CD8-positive, alpha-beta memory T cell (primary cell): ENCODE measurements at regions not wholly inside any gene's neighbourhood (a gene's known extent, or its start where the extent isn't known, plus 50 kb on each side); places are given as distances from the start of the nearest gene placed in this dataset.

Source experiments
- CTCF ChIA-PET: fragments of 350-600 bp; sonication (Branson Sonifier 250); formaldehyde crosslinking; loops from one replicate; lab custom pipeline; 2021; ENCODE audit warnings: antibody characterized with exemption; lab: Charles Lee
- POLR2A ChIA-PET: fragments of 350-600 bp; sonication (Branson Sonifier 250); formaldehyde crosslinking; loops from one replicate; lab custom pipeline; 2021; ENCODE audit warnings: antibody characterized with exemption; lab: Charles Lee
- DNase-seq, 5 donors: peaks; one replicate each; pipeline versions ENCODE4 v3.0.0 to v3.0.0-alpha.2; 2020 to 2022; ENCODE audit warnings: mixed read lengths in 1 of 5
- H3K27ac ChIP-seq: one replicate; pipeline ENCODE4 v1.7.0; 2013; ENCODE audit warnings: low read depth, mild to moderate bottlenecking, low read length, moderate library complexity
- H3K27me3 ChIP-seq: 2 replicates; pipeline ENCODE4 v1.7.0; 2013; ENCODE audit warnings: low read length, mild to moderate bottlenecking; ENCODE audit not compliant: insufficient read depth, poor library complexity, severe bottlenecking
- H3K36me3 ChIP-seq: 2 replicates; pipeline ENCODE4 v1.7.0; 2013; ENCODE audit warnings: mild to moderate bottlenecking, low read length, moderate library complexity; ENCODE audit not compliant: insufficient read depth
- H3K4me1 ChIP-seq: 2 replicates; pipeline ENCODE4 v1.7.0; 2013; ENCODE audit warnings: mild to moderate bottlenecking, low read length, moderate library complexity; ENCODE audit not compliant: insufficient read depth
- H3K4me3 ChIP-seq: 2 replicates; pipeline ENCODE4 v1.7.0; 2013; ENCODE audit warnings: mild to moderate bottlenecking, low read length
- H3K9me3 ChIP-seq: 2 replicates; pipeline ENCODE4 v1.7.0; 2013; ENCODE audit warnings: mild to moderate bottlenecking, low read length
- H3K27ac Mint-ChIP-seq, 8 donors: one replicate each; pipeline ENCODE4 v1.8.0; 2020 to 2021; ENCODE audit warnings: mixed read lengths in 8 of 8, mild to moderate bottlenecking in 6 of 8, inconsistent platforms in 3 of 8, moderate library complexity in 3 of 8
- H3K27me3 Mint-ChIP-seq, 2 donors: one replicate each; pipeline ENCODE4 v1.8.0; 2020 to 2021; ENCODE audit warnings: mixed read lengths in 2 of 2, mild to moderate bottlenecking in 1 of 2, moderate library complexity in 1 of 2
- H3K36me3 Mint-ChIP-seq, 3 donors: one replicate each; pipeline ENCODE4 v1.8.0; 2020 to 2021; ENCODE audit warnings: mixed read lengths in 3 of 3, inconsistent platforms in 1 of 3, mild to moderate bottlenecking in 1 of 3
- H3K4me1 Mint-ChIP-seq, 3 donors: one replicate each; pipeline ENCODE4 v1.8.0; 2020 to 2021; ENCODE audit warnings: mixed read lengths in 3 of 3, inconsistent platforms in 1 of 3, mild to moderate bottlenecking in 1 of 3
- H3K4me3 Mint-ChIP-seq, 7 donors: one replicate each; pipeline ENCODE4 v1.8.0; 2020 to 2021; ENCODE audit warnings: mixed read lengths in 7 of 7, mild to moderate bottlenecking in 6 of 7, moderate library complexity in 4 of 7, inconsistent platforms in 2 of 7
- H3K9me3 Mint-ChIP-seq, 5 donors: one replicate each; pipeline ENCODE4 v1.8.0; 2020 to 2022; ENCODE audit warnings: mixed read lengths in 5 of 5, mild to moderate bottlenecking in 3 of 5, moderate library complexity in 2 of 5, inconsistent platforms in 1 of 5

DNA sequence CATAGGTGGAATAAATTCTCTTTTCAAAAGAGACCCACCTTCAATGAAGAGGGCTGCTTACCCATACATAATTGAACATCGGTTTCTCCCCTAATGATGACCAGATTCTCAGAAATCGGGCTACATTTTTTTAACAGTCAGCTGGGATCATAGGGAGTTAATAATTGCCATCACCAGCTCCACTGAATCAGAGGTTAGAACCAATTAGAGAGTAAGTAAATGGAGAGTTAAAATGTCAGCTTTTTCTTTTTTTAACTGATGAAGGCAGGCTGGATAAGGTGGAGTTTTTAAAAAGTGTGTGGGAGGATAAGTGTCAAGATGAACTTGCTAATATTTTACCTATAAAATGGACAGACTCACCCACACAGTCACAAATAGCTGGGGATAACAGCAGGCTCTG lies 584.5 kb upstream of the NR3C2 start:
- Histone ChIP-seq H3K4me1 (no peaks in the 10 kb centered on the region), H3K4me3 (no peak overlapping the region), H3K9me3 (no peaks in the 10 kb centered on the region), H3K36me3 (no peaks in the 10 kb centered on the region), H3K27me3 (no peaks in the 10 kb centered on the region), H3K27ac (no peak overlapping the region)
- ChIA-PET CTCF (no interaction called here), POLR2A (no interaction called here)
- Mint-ChIP-seq H3K4me3 (no peak overlapping the region), H3K27me3 (no peaks in the 10 kb centered on the region), H3K9me3 (no peaks in the 10 kb centered on the region), H3K4me1 (no peaks in the 10 kb centered on the region), H3K27ac (no peak overlapping the region), H3K36me3 (no peaks in the 10 kb centered on the region)
- DNase-seq = no peak

DNA sequence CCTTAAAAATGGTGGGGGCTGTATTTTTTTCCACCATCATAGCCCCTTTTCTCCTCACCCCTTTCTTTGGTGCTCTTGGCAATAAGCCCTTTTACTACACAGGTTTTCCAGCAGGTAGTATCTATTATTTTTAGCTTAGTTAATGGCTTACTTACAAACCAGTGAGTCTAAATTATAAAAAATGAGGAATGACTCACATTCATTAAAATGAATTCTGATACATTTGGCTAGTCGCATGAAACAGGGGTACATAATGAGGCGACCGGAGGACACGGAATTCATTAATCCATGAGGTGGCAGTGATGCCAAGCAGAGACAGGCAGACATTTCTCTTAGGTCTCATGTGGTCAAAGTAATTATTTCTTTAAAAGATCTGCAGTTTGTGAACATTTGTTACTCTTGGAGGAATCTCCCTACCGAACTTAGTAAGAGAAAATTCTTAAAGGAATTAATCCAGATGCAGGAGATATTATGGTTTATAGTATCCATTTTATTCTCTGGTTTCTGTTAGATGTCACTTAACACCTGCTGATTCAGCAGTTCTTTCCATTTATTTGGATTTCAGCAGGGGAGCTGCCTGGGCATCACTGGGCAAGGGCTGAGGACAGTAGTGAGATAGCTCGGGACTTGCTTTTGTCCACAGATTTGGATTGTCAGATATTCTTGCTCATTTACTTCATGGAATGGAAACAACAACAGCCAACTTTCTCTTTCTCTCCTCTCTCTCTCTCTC lies 575.0 kb upstream of the NR3C2 start:
- Mint-ChIP-seq H3K36me3 (no peaks in the 10 kb centered on the region), H3K4me3 (no peak overlapping the region), H3K4me1 (no peaks in the 10 kb centered on the region), H3K27ac (peak overlapping the region in 1 of 8 donors; percentile 56), H3K9me3 (peaks cover 0 to 5% (median 0%) of the 10 kb centered on the region in 5 donors), H3K27me3 (peaks cover 0 to 6% of the 10 kb centered on the region in 2 donors)
- H3K9me3 ChIP-seq = no peaks in the 10 kb centered on the region
- POLR2A ChIA-PET = no interaction called here
- H3K27me3 ChIP-seq = no peaks in the 10 kb centered on the region
- CTCF ChIA-PET = no interaction called here
- H3K27ac ChIP-seq = no peak overlapping the region
- DNase-seq = no peak
- H3K4me3 ChIP-seq = no peak overlapping the region
- no peaks in the 10 kb centered on the region for H3K4me1 ChIP-seq
- no peaks in the 10 kb centered on the region for H3K36me3 ChIP-seq

- Mint-ChIP-seq H3K36me3 (no peaks in the 10 kb centered on the region), H3K4me1 (no peaks in the 10 kb centered on the region)
- CTCF ChIA-PET = no interaction called here
These were observed 567.0 kb upstream of the NR3C2 start for GRCh38 chr4:149009223-149009622.

DNA sequence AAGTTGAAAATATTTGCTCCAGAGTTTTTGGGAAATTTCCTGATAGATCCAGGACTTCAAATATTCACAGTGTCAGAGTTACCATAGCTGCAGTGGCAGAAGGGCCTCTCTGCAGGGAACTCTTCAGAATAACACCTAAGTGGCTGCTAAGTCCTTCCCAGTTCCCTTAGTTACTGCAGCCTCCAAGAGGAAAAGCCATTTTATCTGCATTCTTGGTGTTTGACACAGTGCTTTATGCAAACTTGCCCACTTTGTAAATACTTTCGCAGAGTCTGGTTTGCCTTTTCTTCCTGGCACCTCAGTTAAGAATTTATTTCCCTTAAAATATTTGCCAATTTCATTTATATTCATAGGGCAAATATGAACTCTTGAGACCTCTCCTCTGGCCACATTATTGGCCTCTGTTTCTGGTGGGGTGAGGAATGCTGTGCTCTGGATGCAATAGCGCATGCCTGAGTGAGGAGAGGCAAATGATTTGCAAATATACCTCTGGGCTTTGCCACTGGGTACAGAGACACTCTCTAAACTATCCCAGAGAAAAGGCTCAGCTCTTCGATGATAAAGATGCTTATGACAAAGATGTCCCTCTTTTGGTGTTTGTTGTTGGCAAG lies 566.3 kb upstream of the NR3C2 start:
- Histone ChIP-seq H3K4me3 (no peak overlapping the region), H3K4me1 (no peaks in the 10 kb centered on the region), H3K27ac (no peak overlapping the region), H3K36me3 (no peaks in the 10 kb centered on the region), H3K27me3 (no peaks in the 10 kb centered on the region), H3K9me3 (no peaks in the 10 kb centered on the region)
- Mint-ChIP-seq H3K36me3 (no peaks in the 10 kb centered on the region), H3K27me3 (no peaks in the 10 kb centered on the region), H3K9me3 (peaks cover 0 to 7% (median 0%) of the 10 kb centered on the region in 5 donors), H3K27ac (no peak overlapping the region), H3K4me1 (no peaks in the 10 kb centered on the region), H3K4me3 (no peak overlapping the region)
- ChIA-PET POLR2A (no interaction called here), CTCF (no interaction called here)
- DNase-seq = no peak

More at GRCh38 chr4:149009223-149009622, 567.0 kb upstream of the NR3C2 start:
- no peak overlapping the region for H3K4me3 Mint-ChIP-seq
- no peaks in the 10 kb centered on the region for H3K27me3 ChIP-seq
- POLR2A ChIA-PET = no interaction called here
- no peaks in the 10 kb centered on the region for H3K9me3 ChIP-seq
- no peaks in the 10 kb centered on the region for H3K4me1 ChIP-seq
- no peak overlapping the region for H3K27ac Mint-ChIP-seq
- H3K4me3 ChIP-seq = no peak overlapping the region
- H3K9me3 Mint-ChIP-seq = peaks cover 0 to 7% (median 0%) of the 10 kb centered on the region in 5 donors
- no peaks in the 10 kb centered on the region for H3K36me3 ChIP-seq
- DNase-seq = no peak
- no peak overlapping the region for H3K27ac ChIP-seq
- no peaks in the 10 kb centered on the region for H3K27me3 Mint-ChIP-seq

GRCh38 chr4:149005191-149005590 lies 563.0 kb upstream of the NR3C2 start:
- Mint-ChIP-seq H3K4me1 (no peaks in the 10 kb centered on the region), H3K27ac (no peak overlapping the region), H3K36me3 (no peaks in the 10 kb centered on the region), H3K9me3 (peaks cover 0 to 3% (median 0%) of the 10 kb centered on the region in 5 donors), H3K27me3 (no peaks in the 10 kb centered on the region), H3K4me3 (no peak overlapping the region)
- ChIA-PET POLR2A (no interaction called here), CTCF (no interaction called here)
- H3K4me1 ChIP-seq = no peaks in the 10 kb centered on the region
- H3K27ac ChIP-seq = no peak overlapping the region
- no peak for DNase-seq
- H3K9me3 ChIP-seq = no peaks in the 10 kb centered on the region
- H3K4me3 ChIP-seq = no peak overlapping the region
- no peaks in the 10 kb centered on the region for H3K27me3 ChIP-seq
- no peaks in the 10 kb centered on the region for H3K36me3 ChIP-seq

- Mint-ChIP-seq H3K27ac (no peak overlapping the region), H3K4me3 (no peak overlapping the region), H3K36me3 (no peaks in the 10 kb centered on the region), H3K9me3 (peaks cover 0 to 3% (median 0%) of the 10 kb centered on the region in 5 donors), H3K4me1 (no peaks in the 10 kb centered on the region), H3K27me3 (no peaks in the 10 kb centered on the region)
- H3K36me3 ChIP-seq = no peaks in the 10 kb centered on the region
- no peak overlapping the region for H3K4me3 ChIP-seq
- no peaks in the 10 kb centered on the region for H3K9me3 ChIP-seq
- ChIA-PET CTCF (no interaction called here), POLR2A (no interaction called here)
- DNase-seq = no peak
- no peak overlapping the region for H3K27ac ChIP-seq
- no peaks in the 10 kb centered on the region for H3K4me1 ChIP-seq
- H3K27me3 ChIP-seq = no peaks in the 10 kb centered on the region
These were observed 557.7 kb upstream of the NR3C2 start for GRCh38 chr4:148999924-149000323.

- Mint-ChIP-seq H3K4me3 (no peak overlapping the region), H3K9me3 (no peaks in the 10 kb centered on the region), H3K36me3 (no peaks in the 10 kb centered on the region), H3K27ac (no peak overlapping the region), H3K4me1 (no peaks in the 10 kb centered on the region), H3K27me3 (no peaks in the 10 kb centered on the region)
- no peak overlapping the region for H3K27ac ChIP-seq
- H3K9me3 ChIP-seq = no peaks in the 10 kb centered on the region
- H3K27me3 ChIP-seq = no peaks in the 10 kb centered on the region
- H3K4me3 ChIP-seq = no peak overlapping the region
- ChIA-PET CTCF (no interaction called here), POLR2A (no interaction called here)
- H3K36me3 ChIP-seq = no peaks in the 10 kb centered on the region
- DNase-seq = no peak
- no peaks in the 10 kb centered on the region for H3K4me1 ChIP-seq
These were observed 556.5 kb upstream of the NR3C2 start for GRCh38 chr4:148998719-148999118.

DNA sequence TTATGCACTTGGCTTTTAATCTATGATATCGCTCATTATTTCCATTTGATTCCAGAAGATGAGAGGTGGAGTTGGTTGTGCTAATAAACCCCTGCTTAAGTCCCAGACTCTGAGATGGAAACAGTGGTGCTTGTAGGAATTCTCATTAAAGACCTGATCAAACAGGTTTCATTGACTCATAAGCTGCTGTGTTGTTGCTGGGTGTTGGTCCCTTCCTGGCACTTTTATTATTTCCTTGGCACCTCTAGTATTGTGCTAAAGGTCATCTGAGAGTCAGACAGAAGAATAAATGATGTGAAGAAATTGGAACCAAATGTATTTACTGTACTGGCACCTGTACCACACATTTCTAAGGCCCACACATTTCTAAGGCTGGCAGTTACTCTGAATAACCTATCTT lies 544.7 kb upstream of the NR3C2 start:
- Mint-ChIP-seq H3K27me3 (peaks cover 0 to 3% of the 10 kb centered on the region in 2 donors), H3K27ac (no peak overlapping the region), H3K36me3 (peaks cover 0 to 5% (median 0%) of the 10 kb centered on the region in 3 donors), H3K9me3 (peaks cover 0 to 10% (median 0%) of the 10 kb centered on the region in 5 donors), H3K4me3 (no peak overlapping the region), H3K4me1 (no peaks in the 10 kb centered on the region)
- ChIA-PET POLR2A (no interaction called here), CTCF (no interaction called here)
- no peak overlapping the region for H3K4me3 ChIP-seq
- no peak overlapping the region for H3K27ac ChIP-seq
- H3K27me3 ChIP-seq = no peaks in the 10 kb centered on the region
- no peaks in the 10 kb centered on the region for H3K9me3 ChIP-seq
- H3K36me3 ChIP-seq = no peaks in the 10 kb centered on the region
- no peak for DNase-seq
- no peaks in the 10 kb centered on the region for H3K4me1 ChIP-seq
